GM19463 (cell line): ENCODE measurements at regions not wholly inside any gene's neighbourhood (a gene's known extent, or its start where the extent isn't known, plus 50 kb on each side); places are given as distances from the start of the nearest gene placed in this dataset.
"Not testable (repeated sequence)": the region's sequence is repeated elsewhere in the genome, so short reads cannot be mapped to it uniquely, and the experiment has no call there.

Experiments used
- ATAC-seq: cut with Tn5 transposase; IDR thresholded peaks from one replicate; pipeline ENCODE4 v1.9.1; 2021; ENCODE audit warnings: mild to moderate bottlenecking, moderate library complexity; ENCODE audit not compliant: unreplicated experiment

DNA sequence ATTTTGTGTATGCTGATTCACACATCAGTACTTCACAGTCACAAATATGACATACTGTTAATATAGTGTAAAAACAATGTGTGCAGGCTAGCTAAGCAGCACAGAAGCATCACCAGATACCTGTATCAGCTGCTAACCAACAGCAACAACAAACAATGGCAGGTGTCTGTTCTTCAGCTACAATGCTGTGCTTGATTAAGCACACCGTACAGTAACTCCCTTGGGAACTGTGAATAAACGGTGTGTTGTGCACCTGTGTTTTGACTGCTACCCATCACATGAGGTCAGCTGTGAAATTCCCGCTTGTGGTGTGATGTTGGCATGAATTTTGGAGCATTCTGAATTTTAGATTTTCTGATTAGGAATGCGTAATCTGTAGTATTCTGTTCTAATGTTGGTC lies 379.7 kb upstream of the FAT1 start:
- ATAC-seq, result no peak

DNA sequence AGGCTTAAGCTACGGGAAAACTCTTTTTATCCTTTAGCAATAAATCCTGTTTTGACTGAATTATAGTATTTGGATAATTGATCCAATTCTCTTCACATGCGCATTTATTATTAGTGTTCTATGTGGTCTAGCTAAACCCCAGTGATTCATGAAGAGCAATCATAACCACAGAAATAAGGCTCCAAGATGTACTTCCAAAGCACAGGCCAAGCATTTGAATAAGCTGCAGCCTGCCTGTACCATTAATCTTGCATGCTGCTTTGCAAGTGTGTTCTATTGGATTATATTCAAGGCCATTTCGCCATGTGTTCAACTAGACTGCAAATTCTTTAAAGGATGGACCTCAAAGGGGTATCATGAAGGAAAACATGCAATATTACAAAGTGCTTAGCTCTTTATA lies 385.2 kb upstream of the FAT1 start:
- ATAC-seq, result no peak

DNA sequence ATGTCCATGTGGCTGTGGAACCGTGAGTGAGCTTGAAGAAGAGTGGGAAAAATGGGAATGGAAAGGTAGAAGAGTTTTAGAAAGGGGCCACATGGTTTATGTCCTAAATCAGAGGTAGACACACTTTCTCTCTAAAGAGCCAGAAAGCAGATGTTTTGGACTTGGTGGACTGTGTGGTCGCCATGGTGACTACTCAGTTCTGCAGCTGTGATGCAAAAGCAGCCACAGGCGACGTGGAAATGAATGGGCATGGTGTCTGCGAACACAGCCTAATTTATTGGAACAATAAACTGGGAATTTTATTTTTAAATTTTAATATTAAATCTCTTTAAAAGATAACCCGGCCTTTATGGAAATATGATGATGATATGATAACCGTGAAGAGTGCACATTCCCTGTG lies 386.0 kb upstream of the FAT1 start:
- ATAC-seq, result no peak

DNA sequence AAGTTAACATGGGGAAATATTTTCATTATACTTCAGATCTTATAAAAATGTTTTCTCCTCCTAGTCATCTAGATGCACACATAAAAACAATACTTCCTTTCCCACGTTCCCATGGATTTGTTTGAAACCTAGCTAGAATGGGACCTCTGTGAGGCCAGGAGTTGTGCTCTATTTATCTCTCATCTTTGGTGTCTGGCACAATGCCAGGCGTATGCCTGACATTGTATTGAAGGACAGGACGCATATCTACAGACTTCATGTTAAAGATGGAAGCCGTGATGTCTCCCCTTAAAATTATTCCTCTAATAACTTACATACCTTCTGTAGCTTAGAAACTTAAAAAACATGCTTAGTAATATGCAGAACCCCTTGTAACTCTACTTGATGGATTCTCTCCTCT lies 394.5 kb upstream of the FAT1 start:
- no peak for ATAC-seq

DNA sequence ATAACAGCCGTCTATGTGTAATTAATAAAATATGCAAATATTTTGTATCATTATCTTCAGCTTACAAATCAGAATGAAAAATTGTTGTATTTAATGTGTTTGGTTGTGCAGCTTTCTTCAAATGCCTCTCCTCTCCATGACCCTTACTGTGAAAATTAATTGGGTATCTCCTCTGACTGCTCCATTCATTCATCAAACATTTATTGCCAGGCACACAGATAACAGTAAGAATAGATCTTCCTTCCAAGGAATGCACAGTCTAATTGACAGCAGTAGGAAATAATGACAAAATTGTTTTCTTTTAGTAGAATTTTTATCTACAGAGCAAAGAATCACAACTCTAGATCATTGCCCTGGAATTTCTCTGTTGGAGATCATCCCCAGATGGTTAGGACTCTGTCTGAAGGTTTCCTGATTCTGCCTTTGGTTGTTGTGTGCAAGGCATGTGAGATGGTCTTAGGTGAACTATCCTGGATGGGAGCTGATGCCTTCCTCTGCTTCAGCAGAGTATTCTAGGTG lies 395.0 kb upstream of the FAT1 start:
- no peak for ATAC-seq

DNA sequence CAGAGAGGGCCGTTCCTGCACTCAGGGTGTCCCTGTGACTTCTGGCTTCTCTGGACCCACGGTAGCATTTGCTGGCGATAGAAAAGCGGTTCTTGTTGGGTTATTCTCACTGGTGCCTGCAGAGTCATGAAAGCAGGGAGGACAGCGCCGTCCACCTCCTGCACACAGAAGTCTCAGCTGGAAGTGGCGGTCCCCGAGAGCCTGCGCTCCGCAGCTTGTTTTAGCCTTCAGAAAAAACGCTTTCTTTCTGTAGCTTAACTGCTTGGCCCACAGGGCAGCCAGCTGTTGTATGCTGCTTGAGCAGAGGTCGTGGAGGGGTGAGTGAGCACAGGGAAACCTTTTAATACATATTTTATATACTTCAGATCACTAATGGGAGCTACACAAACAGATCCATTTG lies 400.7 kb upstream of the FAT1 start:
- ATAC-seq, result no peak

DNA sequence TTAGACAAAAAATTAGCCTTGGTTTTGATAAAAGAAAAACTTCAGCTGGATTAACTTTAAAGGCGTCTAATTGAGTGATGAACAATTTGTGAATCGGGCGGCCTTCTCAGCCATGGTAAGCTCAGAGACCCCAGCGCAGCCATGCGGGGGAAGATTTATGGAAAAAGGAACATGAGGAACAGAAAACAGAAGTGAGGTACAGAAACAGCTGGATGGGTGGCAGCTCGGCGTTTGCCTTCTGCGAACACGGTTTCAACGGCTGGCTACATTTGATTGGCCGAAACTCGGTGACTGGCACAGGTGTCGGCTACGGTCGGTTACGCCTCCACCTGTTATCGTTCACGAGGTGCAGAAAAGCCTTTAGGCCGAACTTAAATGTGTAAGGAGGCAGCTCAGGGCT lies 401.4 kb upstream of the FAT1 start:
- ATAC-seq, result no peak

DNA sequence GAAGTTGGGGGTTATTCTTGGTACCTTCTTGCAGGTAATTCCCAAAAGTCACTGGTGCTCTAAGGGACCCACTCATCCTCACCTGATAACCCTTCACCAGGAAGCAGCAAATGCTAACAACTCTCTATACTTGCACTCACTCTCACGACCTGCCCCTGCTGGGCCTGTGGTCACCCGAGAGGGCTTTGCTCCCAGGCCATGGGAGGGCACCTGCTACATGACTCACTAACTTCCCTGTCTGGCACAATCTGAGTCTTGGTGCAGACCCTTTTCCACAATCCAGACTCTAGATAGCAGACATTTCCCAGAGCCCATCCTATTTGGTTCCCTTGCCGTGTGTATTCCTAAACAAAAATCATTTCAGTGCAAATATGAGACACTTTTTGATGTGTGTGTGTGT lies 403.8 kb upstream of the FAT1 start:
- no peak for ATAC-seq

DNA sequence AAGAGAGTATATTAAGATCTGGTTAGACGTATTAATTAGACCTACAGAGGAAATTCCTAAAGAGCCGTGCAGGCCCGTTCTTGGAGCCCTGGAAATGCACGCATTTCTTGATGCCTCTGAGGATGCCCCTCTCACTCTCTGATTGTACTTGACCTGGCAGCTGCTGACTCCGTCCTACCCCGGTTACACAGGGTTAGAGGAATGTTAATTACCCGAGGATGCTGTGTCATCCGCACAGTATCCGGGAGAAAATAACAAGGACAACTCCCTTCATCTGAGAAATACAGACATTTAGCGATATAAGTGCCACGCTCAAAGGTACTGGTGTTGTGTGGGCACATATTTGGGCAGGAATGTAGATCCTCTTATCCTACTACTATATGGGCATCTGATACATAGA lies 404.6 kb upstream of the FAT1 start:
- ATAC-seq, result no peak

DNA sequence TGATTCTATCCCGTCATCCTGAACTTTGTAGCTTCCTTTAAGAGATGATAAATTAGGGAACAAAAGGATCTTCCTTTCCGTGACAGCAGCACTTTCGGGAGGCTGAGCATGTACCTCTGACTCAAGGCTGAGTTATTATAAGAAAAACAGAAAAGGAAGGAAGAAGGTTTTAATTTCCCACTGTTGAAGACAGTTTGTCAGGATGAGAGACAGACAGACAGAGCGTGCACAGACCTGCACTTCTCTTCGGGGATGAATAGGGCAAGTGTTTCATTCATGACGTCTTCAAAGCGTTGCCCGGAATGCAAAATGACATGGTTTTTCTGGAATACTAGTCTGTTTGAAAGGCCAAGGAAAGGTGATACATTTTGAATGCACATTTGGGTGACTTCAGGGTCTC lies 405.3 kb upstream of the FAT1 start:
- ATAC-seq, result no peak

DNA sequence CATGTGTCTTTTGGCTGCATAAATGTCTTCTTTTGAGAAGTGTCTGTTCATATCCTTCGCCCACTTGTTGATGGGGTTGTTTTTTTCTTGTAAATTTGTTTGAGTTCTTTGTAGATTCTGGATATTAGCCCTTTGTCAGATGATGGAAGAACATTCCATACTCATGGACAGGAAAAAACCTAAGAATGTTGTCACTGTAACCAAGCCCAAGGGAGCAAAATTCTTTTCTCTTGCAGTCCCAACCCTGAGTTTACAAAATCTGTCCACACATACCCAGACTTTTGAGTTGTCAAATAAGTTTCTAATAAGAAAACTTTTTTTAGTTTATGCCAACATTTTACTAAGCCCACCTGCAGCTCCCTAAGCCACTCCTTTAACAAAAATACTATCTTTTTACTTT lies 408.2 kb upstream of the FAT1 start:
- not testable (repeated sequence) for ATAC-seq

DNA sequence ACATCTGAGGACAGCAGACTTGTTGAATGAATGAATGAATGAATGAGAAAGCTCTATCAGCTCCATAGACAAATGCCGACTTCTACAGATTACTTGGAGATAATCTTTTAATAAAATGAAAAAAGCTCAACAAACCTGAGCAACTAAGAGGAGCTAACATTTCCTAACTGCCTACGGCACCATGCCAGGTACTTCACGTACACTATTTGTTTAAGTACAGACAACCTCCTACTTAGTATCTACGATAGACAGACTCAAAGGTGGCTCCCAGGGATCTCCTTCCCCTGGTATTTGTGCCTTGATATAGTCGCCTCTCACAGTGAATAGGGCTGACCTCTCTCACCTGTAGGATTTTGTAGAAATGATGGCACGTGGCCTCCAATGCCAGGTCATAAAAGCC lies 412.2 kb upstream of the FAT1 start:
- no peak for ATAC-seq

DNA sequence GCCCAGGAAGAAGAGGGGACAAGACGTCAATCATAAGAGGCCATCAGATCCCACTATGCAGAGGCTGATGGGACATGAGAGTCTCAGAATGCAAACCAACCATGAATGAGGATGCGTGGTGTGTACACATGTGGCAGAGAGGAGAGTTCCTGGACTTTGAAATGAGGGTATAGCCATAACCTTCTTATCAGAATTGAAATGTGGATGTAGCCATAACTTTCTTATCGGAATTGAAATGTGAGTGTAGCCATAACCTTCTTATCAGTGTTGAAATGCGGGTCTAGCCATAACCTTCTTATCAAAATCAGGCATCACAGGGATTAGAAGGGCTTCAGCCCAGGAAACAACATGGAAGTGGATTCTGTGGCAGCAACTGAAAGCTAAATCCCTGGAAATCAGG lies 415.5 kb upstream of the FAT1 start:
- ATAC-seq, result no peak

DNA sequence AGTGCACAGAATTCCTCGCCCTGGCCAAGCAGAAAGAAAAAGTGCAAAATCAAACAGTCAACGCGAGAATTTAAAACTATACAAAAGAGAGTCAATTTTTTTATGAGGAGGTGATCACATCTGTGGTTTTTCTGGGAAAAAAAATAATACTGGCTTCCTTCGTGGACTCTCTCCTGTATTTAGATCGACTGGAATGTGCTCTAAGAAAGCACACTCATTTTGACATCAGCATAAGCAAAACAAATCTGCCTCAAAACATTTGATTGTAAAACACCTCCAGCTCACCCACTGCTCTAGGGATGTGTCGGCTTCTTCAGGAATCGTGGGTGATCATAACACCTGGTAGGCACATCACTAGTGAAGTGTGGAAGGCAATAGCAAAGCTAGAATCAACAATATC lies 417.4 kb upstream of the FAT1 start:
- no peak for ATAC-seq

DNA sequence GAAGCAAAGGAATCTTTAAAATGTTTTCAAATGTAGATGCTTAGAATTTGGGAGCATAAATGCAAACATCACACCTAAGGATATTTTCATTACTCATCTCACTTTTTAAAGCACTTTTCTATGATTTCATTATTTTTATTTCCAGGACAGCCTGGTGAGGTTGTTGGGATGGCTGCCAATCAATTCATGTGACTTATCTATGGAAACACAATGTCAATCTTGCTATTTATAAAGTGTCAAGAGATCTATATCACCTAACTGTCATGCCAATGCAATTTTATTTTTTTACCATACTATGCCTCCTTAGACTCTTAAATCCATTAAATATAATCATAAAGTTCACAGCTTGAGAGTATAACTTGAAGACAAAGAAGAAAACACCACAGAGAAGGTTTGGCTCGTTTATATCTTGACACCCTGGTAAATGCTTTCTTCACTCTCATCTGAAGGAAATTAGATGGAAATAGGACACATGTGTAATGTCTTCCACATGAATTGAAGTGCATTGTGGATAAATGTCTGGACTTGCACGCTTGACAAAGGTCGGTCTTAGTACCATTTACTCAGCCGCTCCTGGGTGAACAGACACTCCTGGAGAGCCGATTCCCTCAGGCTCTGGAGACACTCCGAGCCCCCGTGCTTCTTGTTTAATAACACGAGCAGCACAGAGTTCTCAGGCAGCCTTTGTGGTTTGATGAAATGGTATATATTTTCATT lies 425.7 kb upstream of the FAT1 start:
- no peak for ATAC-seq

DNA sequence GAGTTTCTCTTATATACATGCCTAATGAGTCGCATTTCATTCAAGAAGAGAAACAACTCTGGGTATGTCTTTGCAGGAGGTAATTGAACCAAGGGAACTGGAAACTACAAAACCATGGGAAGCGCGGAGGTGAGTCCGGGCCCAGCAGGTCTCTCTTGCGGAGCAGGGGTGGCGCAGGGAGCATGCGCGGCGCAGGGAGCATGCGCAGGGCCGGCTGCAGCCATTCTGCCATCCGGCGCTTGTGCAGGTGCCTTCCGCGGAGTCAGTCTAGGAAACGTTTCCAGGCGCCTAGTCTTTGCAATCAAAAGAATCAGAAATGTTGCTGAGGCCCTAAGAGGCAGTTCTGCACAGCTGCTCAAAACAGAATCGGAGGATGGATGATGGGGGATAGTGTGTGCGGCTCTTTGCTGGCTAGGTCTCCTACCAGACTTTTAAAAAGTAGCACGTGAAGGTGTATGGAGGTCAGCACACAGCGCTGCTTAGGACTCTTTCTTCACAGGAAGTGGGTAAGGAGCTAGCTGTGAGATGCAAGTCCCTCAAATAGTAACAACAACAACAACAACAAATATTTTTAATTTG lies 433.8 kb upstream of the FAT1 start:
- ATAC-seq, result no peak

DNA sequence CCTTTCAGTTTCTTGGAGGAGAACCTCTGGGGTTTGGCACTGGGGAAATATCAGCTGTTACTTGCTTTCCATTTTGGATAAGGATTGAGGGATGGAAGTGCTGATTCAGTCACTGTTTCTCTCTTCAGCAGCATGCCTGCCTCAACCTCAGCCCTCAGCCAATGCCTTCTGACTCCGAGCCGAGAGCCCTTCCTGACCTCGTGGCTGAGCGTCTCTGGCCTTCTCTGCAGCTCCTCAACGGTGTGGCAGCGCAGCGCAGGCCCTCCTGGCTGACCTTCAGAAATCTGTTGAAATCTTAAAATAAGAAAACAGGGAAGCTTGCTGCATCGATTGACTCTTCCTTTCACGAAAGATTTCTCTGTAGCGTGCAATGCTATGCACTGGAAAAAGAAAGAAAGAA lies 434.3 kb upstream of the FAT1 start:
- ATAC-seq, result no peak

DNA sequence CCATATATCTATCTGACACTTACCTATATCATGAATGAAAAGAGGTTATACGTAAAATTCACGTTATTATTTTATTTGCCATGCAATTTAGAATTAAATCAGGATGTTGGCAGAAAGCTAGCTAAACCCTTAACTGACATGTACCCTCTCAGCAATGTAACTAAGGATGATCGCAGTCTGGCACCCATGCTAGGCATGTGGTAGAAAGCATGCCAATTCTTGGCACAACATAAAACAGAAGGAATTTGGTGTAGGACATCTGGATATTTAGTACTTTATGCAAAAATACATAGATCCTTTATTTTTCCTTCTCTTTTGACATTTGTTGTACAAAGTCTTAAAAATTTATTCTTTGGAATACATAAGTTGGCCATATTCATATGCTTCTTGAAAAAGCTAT lies 436.8 kb upstream of the FAT1 start:
- no peak for ATAC-seq

DNA sequence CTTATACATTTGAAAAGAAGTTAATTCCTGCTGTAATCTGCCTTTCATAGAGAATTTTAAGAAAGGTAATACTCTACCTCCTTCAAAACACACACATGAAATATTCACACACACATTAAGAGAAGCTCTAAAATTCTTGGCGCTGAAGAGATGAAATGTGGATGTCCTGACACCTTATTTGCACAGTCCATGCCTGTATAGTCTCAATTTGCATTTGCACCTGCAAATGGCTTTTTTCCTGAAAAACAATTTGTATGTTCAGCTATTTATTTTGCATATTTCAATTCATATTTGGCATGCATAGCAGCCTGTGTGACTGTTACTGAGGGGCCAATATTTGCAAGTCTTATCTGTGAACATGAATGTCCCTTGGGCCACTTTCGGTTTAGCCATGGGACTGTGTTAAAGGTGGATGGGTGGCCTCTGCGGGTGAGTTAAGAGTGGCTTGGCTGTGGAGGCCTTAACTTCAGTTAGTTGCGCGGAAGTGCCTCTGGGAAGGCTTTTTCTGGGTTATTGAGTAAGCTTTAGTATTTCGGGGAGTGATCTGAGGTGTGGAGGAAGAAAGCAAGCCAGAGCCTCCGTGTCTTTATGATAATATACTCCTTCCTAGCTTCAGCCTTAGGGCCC lies 443.3 kb upstream of the FAT1 start:
- no peak for ATAC-seq

DNA sequence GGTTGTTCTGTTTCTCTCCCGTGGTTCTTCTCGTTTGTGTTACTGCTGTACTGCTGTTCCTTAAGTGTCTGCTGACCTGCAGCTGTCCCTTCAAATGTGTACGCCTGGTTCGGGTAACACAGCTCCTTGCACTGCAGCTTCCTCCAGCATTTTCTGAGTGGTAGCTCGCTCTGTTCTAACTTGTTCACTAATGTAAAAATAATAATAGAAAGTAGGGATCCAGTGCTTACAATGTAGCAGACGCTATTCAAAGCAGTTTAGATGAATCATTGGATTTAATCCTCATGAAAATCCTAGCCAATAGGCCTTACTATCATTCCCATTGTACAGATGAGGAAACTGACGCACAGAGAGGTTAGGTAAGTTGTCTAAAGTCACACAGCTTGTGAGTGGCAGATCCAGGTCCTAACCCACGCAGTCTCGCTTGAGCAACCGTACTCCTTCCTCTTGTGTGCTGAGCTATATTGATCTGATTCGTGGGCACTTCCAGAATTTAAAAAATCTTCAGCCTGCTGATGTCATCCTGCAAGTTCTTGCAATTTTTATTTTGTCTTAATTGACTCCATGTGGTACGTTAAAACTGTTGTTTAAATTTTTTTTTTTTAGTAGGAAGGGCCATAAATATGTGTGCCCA lies 448.2 kb upstream of the FAT1 start:
- ATAC-seq, result no peak

DNA sequence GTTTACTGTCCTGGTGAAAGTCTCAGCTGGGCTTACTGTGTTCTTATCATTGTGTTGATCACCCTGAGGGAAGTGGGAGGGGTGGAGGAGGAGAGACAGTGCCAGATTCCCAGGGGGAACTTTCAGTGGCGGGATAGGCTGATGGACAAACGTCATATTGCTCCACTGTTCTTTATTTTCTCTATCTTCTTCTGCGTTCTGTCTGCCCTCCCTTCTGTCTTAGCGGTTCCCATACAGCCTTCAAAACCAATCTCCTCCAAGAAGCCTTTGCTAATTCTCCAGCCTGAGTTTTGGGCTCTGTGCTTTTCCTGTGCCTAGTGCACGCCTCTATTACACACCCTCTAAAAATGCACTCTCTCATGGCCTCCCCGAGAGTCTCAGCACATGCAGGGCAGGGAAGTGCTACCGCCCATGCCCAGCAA lies 448.7 kb upstream of the FAT1 start:
- ATAC-seq, result no peak

DNA sequence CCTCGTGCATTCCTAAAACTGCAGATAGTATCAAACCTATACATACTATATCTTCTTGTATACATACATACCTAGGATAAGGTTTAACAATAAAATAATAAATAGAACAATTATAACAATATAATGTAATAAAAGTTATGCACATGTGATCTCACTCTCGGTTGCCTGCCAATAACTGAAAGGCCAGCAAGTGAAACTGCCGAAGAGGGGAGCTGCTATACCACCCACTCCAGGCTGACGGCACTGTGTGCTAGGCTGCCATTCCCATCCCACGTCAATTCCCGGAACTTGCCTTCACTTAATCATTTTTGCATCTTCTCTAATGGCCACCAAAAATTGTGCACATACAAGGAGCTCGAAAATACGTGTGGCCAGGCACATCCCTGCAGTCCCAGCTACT lies 451.1 kb upstream of the FAT1 start:
- ATAC-seq, result no peak
